ENCODE measurements at regions not wholly inside any gene's neighbourhood (a gene's known extent, or its start where the extent isn't known, plus 50 kb on each side); places are given as distances from the start of the nearest gene placed in this dataset.

- no peak overlapping the region for H3K4me3 Mint-ChIP-seq (ENCODE audit: unreplicated experiment)
- H3K9me3 Mint-ChIP-seq (ENCODE audit: unreplicated experiment): no peaks in the 10 kb centered on the region
- H3K36me3 Mint-ChIP-seq (ENCODE audit: insufficient read depth, unreplicated experiment): no peaks in the 10 kb centered on the region
- H3K4me1 Mint-ChIP-seq (ENCODE audit: low read depth, unreplicated experiment): peaks cover 9% of the 10 kb centered on the region
- no peaks in the 10 kb centered on the region for H3K9me3 ChIP-seq
- peaks cover 13% of the 10 kb centered on the region; the same call in 1 of the 2 replicates for H3K4me1 ChIP-seq
- no peak overlapping the region for H3K4me3 ChIP-seq (ENCODE audit: low read depth, low read length)
- DNase-seq: peak; percentile 63 to 65
- no peaks in the 10 kb centered on the region for H3K27me3 Mint-ChIP-seq (ENCODE audit: insufficient read depth, unreplicated experiment)
- intact Hi-C loops (cut with micrococcal nuclease; ENCODE audit: unreplicated experiment): loop anchor here (5.0 to 10.0 kb wide), 2 partner anchors 135 to 193 kb away; no protein-coding TSS in a partner anchor
- TF ChIP-seq CTCF (IDR thresholded peaks at IDR 0.05; ENCODE audit: insufficient read depth in 1 of 2, low read depth in 1 of 2, low read length in 1 of 2, severe bottlenecking in 1 of 2, unreplicated experiment in 1 of 2): peak; percentile 30 to 71
- H3K36me3 ChIP-seq (ENCODE audit: control insufficient read depth, insufficient read depth, low read length): no peaks in the 10 kb centered on the region
- ChIA-PET CTCF (interaction anchor here (0.5 to 1.4 kb wide), 5 partner anchors 14 to 533 kb away, joined by 3 to 4 read pairs (median 4); no protein-coding TSS in a partner anchor), POLR2A (no interaction called here)
- H3K27me3 ChIP-seq (replicated peaks; ENCODE audit: control insufficient read depth, insufficient read depth, low read length): no peaks in the 10 kb centered on the region
- peak overlapping the region; percentile 58 for H3K27ac Mint-ChIP-seq (ENCODE audit: unreplicated experiment)
- no TSS peak for BruUV-seq (replicated peaks)
Observed at GRCh38 chr7:51451751-51452476, 135.3 kb upstream of the COBL start.

DNA sequence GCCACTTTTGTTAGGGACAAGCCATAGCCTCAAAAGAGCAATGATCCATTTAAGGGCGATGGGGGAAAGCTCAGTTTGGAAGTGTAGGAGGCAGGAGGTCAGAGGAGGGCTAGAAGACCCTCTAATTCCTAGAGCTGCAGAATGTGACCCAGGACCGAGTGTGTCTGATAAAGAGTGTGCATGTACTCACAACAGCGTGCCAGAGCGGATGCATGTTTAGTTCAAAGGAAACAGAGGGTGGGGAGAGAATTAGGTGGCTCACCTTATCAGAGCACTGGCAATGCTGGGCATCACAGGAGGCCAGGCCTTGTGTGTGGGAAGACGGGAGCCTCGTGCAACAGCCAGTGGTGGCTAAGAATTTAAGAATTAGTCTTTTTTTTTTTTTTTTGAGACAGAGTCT, 133.9 kb upstream of the COBL start:
- H3K4me1 ChIP-seq: peaks cover 13% of the 10 kb centered on the region; the same call in 1 of the 2 replicates
- POLR2A ChIA-PET: no interaction called here
- Mint-ChIP-seq H3K9me3 (ENCODE audit: unreplicated experiment) (no peaks in the 10 kb centered on the region), H3K4me3 (ENCODE audit: unreplicated experiment) (no peak overlapping the region), H3K27me3 (ENCODE audit: insufficient read depth, unreplicated experiment) (no peaks in the 10 kb centered on the region), H3K4me1 (ENCODE audit: low read depth, unreplicated experiment) (peaks cover 8% of the 10 kb centered on the region), H3K36me3 (ENCODE audit: insufficient read depth, unreplicated experiment) (no peaks in the 10 kb centered on the region), H3K27ac (ENCODE audit: unreplicated experiment) (no peak overlapping the region)
- no peak for TF ChIP-seq CTCF (IDR thresholded peaks at IDR 0.05; ENCODE audit: insufficient read depth in 1 of 2, low read depth in 1 of 2, low read length in 1 of 2, severe bottlenecking in 1 of 2, unreplicated experiment in 1 of 2)
- DNase-seq: no peak
- CTCF ChIA-PET: no interaction called here
- no peak overlapping the region for H3K4me3 ChIP-seq (ENCODE audit: low read depth, low read length)
- no peaks in the 10 kb centered on the region for H3K9me3 ChIP-seq
- BruUV-seq (replicated peaks): no TSS peak
- H3K27me3 ChIP-seq (replicated peaks; ENCODE audit: control insufficient read depth, insufficient read depth, low read length): no peaks in the 10 kb centered on the region
- no peaks in the 10 kb centered on the region for H3K36me3 ChIP-seq (ENCODE audit: control insufficient read depth, insufficient read depth, low read length)
- intact Hi-C loops (cut with micrococcal nuclease; ENCODE audit: unreplicated experiment): loop anchor here (5.0 to 10.0 kb wide), 2 partner anchors 137 to 194 kb away; no protein-coding TSS in a partner anchor

- Mint-ChIP-seq H3K27ac (ENCODE audit: unreplicated experiment) (no peak overlapping the region), H3K9me3 (ENCODE audit: unreplicated experiment) (peaks cover 14% of the 10 kb centered on the region), H3K4me3 (ENCODE audit: unreplicated experiment) (no peak overlapping the region), H3K27me3 (ENCODE audit: insufficient read depth, unreplicated experiment) (no peaks in the 10 kb centered on the region), H3K36me3 (ENCODE audit: insufficient read depth, unreplicated experiment) (no peaks in the 10 kb centered on the region), H3K4me1 (ENCODE audit: low read depth, unreplicated experiment) (no peaks in the 10 kb centered on the region)
- Histone ChIP-seq H3K9me3 (peaks cover 10% of the 10 kb centered on the region), H3K4me1 (peaks cover 7% of the 10 kb centered on the region; the same call in 1 of the 2 replicates), H3K36me3 (ENCODE audit: control insufficient read depth, insufficient read depth, low read length) (no peaks in the 10 kb centered on the region), H3K4me3 (ENCODE audit: low read depth, low read length) (no peak overlapping the region), H3K27me3 (replicated peaks; ENCODE audit: control insufficient read depth, insufficient read depth, low read length) (no peaks in the 10 kb centered on the region)
- ChIA-PET CTCF (interaction anchor here (0.6 kb wide), 1 partner anchor 494 kb away, joined by 3 read pairs; no protein-coding TSS in a partner anchor), POLR2A (no interaction called here)
- intact Hi-C loops (cut with micrococcal nuclease; ENCODE audit: unreplicated experiment): no loop called here
- no TSS peak for BruUV-seq (replicated peaks)
- TF ChIP-seq CTCF (IDR thresholded peaks at IDR 0.05; ENCODE audit: insufficient read depth in 1 of 2, low read depth in 1 of 2, low read length in 1 of 2, severe bottlenecking in 1 of 2, unreplicated experiment in 1 of 2): no peak
- no peak for DNase-seq
Observed at GRCh38 chr7:51446785-51447184, 130.2 kb upstream of the COBL start.

All from Caco-2 (cell line).